Erythroblast (primary cell): ENCODE measurements at regions not wholly inside any gene's neighbourhood (a gene's known extent, or its start where the extent isn't known, plus 50 kb on each side); places are given as distances from the start of the nearest gene placed in this dataset.

Experiments
- GATA1 ChIP-seq: IDR thresholded peaks from 2 replicates; pipeline ENCODE4 v1.6.1; 2011; ENCODE audit warnings: low read depth, mild to moderate bottlenecking, control low read depth, low read length, moderate library complexity
- POLR2A ChIP-seq: IDR thresholded peaks from 2 replicates; pipeline ENCODE4 v1.6.1; 2011; ENCODE audit warnings: mild to moderate bottlenecking, low read length

DNA sequence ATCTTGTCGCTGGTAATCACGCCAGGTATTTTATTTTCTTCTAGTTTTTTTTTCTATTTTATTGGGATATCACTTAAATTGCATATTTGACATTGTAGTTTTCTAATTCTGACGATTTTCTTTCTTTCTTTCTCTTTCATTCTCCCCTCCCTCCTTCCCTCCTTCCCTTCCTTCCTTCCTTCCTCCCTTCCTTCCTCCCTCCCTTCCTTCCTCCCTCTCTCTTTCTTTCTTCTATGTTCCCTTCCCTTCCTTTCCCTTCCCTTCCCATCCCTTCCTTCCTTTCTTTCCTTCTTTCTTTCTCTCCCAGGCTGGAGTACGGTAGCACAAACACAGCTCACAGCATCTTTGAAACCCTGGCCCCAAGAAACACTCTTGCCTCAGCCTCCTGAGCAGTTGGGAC is 100.6 kb upstream of the BCL6 start:
- no peak for TF ChIP-seq POLR2A
- no peak for TF ChIP-seq GATA1
